ENCODE measurements at regions not wholly inside any gene's neighbourhood (a gene's known extent, or its start where the extent isn't known, plus 50 kb on each side); places are given as distances from the start of the nearest gene placed in this dataset.

DNA sequence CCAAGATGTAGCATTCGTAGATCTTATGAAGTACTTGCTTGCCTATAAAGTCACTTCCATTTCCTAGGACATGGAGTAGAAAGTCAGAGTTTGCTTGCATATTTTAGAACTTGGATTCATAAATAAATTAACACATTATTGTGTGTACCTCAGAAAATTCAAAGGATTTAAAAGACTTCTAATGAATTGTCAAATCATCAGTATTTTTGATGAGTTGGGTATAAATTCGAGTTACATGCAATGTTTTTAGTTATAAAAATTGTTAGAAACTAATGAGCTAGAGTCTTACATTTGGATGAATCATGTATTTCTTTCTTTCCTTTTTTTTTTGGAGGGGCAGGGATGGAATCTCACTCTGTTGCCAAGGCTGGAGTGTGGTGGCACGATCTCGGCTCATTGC, 156.9 kb upstream of the KCNJ16 start:
- H2AFZ ChIP-seq (ENCODE audit: low read depth, low read length, severe bottlenecking) = no peak overlapping the region

DNA sequence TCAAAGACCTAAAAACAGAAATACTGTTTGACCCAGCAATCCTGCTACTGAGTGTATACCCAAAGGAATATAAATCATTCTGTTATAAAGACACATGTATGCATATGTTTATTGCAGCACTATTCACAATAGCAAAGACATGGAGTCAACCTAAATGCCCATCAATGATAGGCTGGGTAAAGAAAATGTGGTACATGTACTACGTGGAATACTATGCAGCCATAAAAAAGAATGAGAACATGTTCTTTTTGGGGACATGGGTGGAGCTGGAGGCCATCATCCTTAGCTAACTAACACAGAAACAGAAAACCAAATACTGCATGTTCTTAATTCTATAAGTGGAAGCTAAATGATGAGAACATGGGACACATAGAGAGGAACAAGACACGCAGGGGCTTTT, 155.2 kb upstream of the KCNJ16 start:
- Histone ChIP-seq H3K9ac (ENCODE audit: low read length) (no peak overlapping the region), H3K36me3 (ENCODE audit: low read length) (no peaks in the 10 kb centered on the region), H3K4me3 (ENCODE audit: insufficient read depth, low read length, poor library complexity, severe bottlenecking) (no peak overlapping the region), H4K20me1 (ENCODE audit: low read depth, low read length) (no peaks in the 10 kb centered on the region), H3K9me2 (replicated peaks; ENCODE audit: insufficient read depth, low read length) (no peaks in the 10 kb centered on the region), H3K4me2 (ENCODE audit: low read depth, low read length, poor library complexity, severe bottlenecking) (no peak overlapping the region), H3K79me2 (ENCODE audit: insufficient read depth, low read length) (no peaks in the 10 kb centered on the region), H2AFZ (ENCODE audit: low read depth, low read length, severe bottlenecking) (no peak overlapping the region), H3K9me3 (ENCODE audit: insufficient read depth, low read length) (no peaks in the 10 kb centered on the region), H3F3A (ENCODE audit: insufficient read depth) (no peaks in the 10 kb centered on the region), H3K27me3 (ENCODE audit: low read length) (no peaks in the 10 kb centered on the region), H3K27ac (ENCODE audit: low read depth, low read length) (no peak overlapping the region)
- TF ChIP-seq, protein P1, sequence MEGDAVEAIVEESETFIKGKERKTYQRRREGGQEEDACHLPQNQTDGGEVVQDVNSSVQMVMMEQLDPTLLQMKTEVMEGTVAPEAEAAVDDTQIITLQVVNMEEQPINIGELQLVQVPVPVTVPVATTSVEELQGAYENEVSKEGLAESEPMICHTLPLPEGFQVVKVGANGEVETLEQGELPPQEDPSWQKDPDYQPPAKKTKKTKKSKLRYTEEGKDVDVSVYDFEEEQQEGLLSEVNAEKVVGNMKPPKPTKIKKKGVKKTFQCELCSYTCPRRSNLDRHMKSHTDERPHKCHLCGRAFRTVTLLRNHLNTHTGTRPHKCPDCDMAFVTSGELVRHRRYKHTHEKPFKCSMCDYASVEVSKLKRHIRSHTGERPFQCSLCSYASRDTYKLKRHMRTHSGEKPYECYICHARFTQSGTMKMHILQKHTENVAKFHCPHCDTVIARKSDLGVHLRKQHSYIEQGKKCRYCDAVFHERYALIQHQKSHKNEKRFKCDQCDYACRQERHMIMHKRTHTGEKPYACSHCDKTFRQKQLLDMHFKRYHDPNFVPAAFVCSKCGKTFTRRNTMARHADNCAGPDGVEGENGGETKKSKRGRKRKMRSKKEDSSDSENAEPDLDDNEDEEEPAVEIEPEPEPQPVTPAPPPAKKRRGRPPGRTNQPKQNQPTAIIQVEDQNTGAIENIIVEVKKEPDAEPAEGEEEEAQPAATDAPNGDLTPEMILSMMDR (IDR thresholded peaks at IDR 0.05; ENCODE audit: insufficient read depth, low read length, poor library complexity, severe bottlenecking) = no peak
- no peak for TF ChIP-seq EZH2phosphoT487 (conservative IDR thresholded peaks at IDR 0.05; ENCODE audit: low read length)

More for the DNA sequence above, 156.9 kb upstream of the KCNJ16 start:
- no peaks in the 10 kb centered on the region for H3K27me3 ChIP-seq (ENCODE audit: low read length)
- H3K27ac ChIP-seq (ENCODE audit: low read depth, low read length) = no peak overlapping the region
- H3K9me3 ChIP-seq (ENCODE audit: insufficient read depth, low read length) = no peaks in the 10 kb centered on the region
- no peaks in the 10 kb centered on the region for H3K79me2 ChIP-seq (ENCODE audit: insufficient read depth, low read length)
- H3K9me2 ChIP-seq (replicated peaks; ENCODE audit: insufficient read depth, low read length) = no peaks in the 10 kb centered on the region
- TF ChIP-seq, protein P1 (IDR thresholded peaks at IDR 0.05; ENCODE audit: insufficient read depth, low read length, poor library complexity, severe bottlenecking) = no peak
- no peak for TF ChIP-seq EZH2phosphoT487 (conservative IDR thresholded peaks at IDR 0.05; ENCODE audit: low read length)
- no peak overlapping the region for H3K4me2 ChIP-seq (ENCODE audit: low read depth, low read length, poor library complexity, severe bottlenecking)
- H4K20me1 ChIP-seq (ENCODE audit: low read depth, low read length) = no peaks in the 10 kb centered on the region
- no peak overlapping the region for H3K4me3 ChIP-seq (ENCODE audit: insufficient read depth, low read length, poor library complexity, severe bottlenecking)
- no peak overlapping the region for H3K9ac ChIP-seq (ENCODE audit: low read length)
- no peaks in the 10 kb centered on the region for H3F3A ChIP-seq (ENCODE audit: insufficient read depth)
- no peaks in the 10 kb centered on the region for H3K36me3 ChIP-seq (ENCODE audit: low read length)

DNA sequence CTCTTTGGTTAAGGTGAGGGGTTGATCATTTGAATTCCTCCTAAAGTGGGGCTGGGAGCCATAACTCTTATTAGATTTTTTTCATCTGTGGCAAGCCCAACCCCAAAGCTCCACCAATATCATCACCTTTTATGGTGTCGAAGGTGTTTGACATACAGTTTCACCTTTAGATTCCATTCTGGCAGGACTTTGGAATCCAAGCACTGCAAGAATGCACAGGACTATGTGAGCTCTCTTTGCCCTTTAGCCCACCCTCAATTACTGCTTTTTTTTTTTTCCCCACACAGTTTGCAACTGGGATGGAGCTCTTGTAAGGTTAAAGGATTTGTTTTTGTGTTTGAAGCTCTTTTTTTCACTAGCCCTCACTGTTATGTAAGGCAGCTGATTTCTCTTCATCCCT, 154.0 kb upstream of the KCNJ16 start:
- Histone ChIP-seq H3K27me3 (ENCODE audit: low read length) (no peaks in the 10 kb centered on the region), H3K9me3 (ENCODE audit: insufficient read depth, low read length) (no peaks in the 10 kb centered on the region), H3K36me3 (ENCODE audit: low read length) (no peaks in the 10 kb centered on the region), H3F3A (ENCODE audit: insufficient read depth) (no peaks in the 10 kb centered on the region), H3K27ac (ENCODE audit: low read depth, low read length) (no peak overlapping the region), H3K4me2 (ENCODE audit: low read depth, low read length, poor library complexity, severe bottlenecking) (no peak overlapping the region), H3K4me3 (ENCODE audit: insufficient read depth, low read length, poor library complexity, severe bottlenecking) (no peak overlapping the region), H3K79me2 (ENCODE audit: insufficient read depth, low read length) (no peaks in the 10 kb centered on the region), H3K9ac (ENCODE audit: low read length) (no peak overlapping the region), H3K9me2 (replicated peaks; ENCODE audit: insufficient read depth, low read length) (no peaks in the 10 kb centered on the region), H2AFZ (ENCODE audit: low read depth, low read length, severe bottlenecking) (no peak overlapping the region), H4K20me1 (ENCODE audit: low read depth, low read length) (no peaks in the 10 kb centered on the region)
- TF ChIP-seq, protein P1 (IDR thresholded peaks at IDR 0.05; ENCODE audit: insufficient read depth, low read length, poor library complexity, severe bottlenecking) = no peak
- no peak for TF ChIP-seq EZH2phosphoT487 (conservative IDR thresholded peaks at IDR 0.05; ENCODE audit: low read length)

All from SU-DHL-6 (cell line).